ENCODE measurements at regions not wholly inside any gene's neighbourhood (a gene's known extent, or its start where the extent isn't known, plus 50 kb on each side); places are given as distances from the start of the nearest gene placed in this dataset.

- WGBS, 2 donors: 84 to 88% methylated on average over 7 of the region's 7 CpGs
- no peaks in the 10 kb centered on the region for H3K36me3 ChIP-seq
- DNase-seq (no peak), ATAC-seq (ENCODE audit: low FRiP score in 2 of 2) (no peak)
- no peaks in the 10 kb centered on the region for H3K4me1 ChIP-seq
- H3K9me3 ChIP-seq: no peaks in the 10 kb centered on the region
- TF ChIP-seq POLR2AphosphoS5 (IDR thresholded peaks at IDR 0.05) (no peak), POLR2A (IDR thresholded peaks at IDR 0.05) (no peak), EP300 (IDR thresholded peaks at IDR 0.05) (no peak), CTCF (IDR thresholded peaks at IDR 0.05) (no peak)
- no peaks in the 10 kb centered on the region for H3K27me3 ChIP-seq
- no peak overlapping the region for H3K4me3 ChIP-seq
- H3K27ac ChIP-seq: no peak overlapping the region
These were observed 348.1 kb upstream of the MAP3K7 start for GRCh38 chr6:90934966-90935365.

GRCh38 chr6:90934081-90934480 is 347.2 kb upstream of the MAP3K7 start:
- DNase-seq (no peak), ATAC-seq (ENCODE audit: low FRiP score in 2 of 2) (no peak)
- no peaks in the 10 kb centered on the region for H3K9me3 ChIP-seq
- 89 to 93% methylated on average over 5 of the region's 5 CpGs for WGBS, 2 donors
- H3K4me1 ChIP-seq: no peaks in the 10 kb centered on the region
- H3K4me3 ChIP-seq: no peak overlapping the region
- H3K36me3 ChIP-seq: no peaks in the 10 kb centered on the region
- no peaks in the 10 kb centered on the region for H3K27me3 ChIP-seq
- TF ChIP-seq POLR2AphosphoS5 (IDR thresholded peaks at IDR 0.05): no peak
- TF ChIP-seq POLR2A (IDR thresholded peaks at IDR 0.05): no peak
- no peak for TF ChIP-seq EP300 (IDR thresholded peaks at IDR 0.05)
- TF ChIP-seq CTCF (IDR thresholded peaks at IDR 0.05): no peak
- H3K27ac ChIP-seq: no peak overlapping the region

- Histone ChIP-seq H3K36me3 (no peaks in the 10 kb centered on the region), H3K27ac (no peak overlapping the region), H3K9me3 (no peaks in the 10 kb centered on the region), H3K4me3 (no peak overlapping the region), H3K27me3 (no peaks in the 10 kb centered on the region), H3K4me1 (no peaks in the 10 kb centered on the region)
- no peak for DNase-seq
- no peak for TF ChIP-seq CTCF (IDR thresholded peaks at IDR 0.05)
- TF ChIP-seq EP300 (IDR thresholded peaks at IDR 0.05): no peak
- TF ChIP-seq POLR2AphosphoS5 (IDR thresholded peaks at IDR 0.05): no peak
- no peak for TF ChIP-seq POLR2A (IDR thresholded peaks at IDR 0.05)
- ATAC-seq (ENCODE audit: low FRiP score in 2 of 2): no peak
- 93 to 100% methylated on average over 1 of the region's 1 CpG for WGBS, 2 donors
These were observed 345.5 kb upstream of the MAP3K7 start for GRCh38 chr6:90932351-90932750.

- no peaks in the 10 kb centered on the region for H3K9me3 ChIP-seq
- no peaks in the 10 kb centered on the region for H3K4me1 ChIP-seq
- H3K4me3 ChIP-seq: no peak overlapping the region
- no peaks in the 10 kb centered on the region for H3K36me3 ChIP-seq
- 76 to 77% methylated on average over 2 of the region's 2 CpGs for WGBS, 2 donors
- no peak for DNase-seq
- no peak for ATAC-seq (ENCODE audit: low FRiP score in 2 of 2)
- TF ChIP-seq POLR2A (IDR thresholded peaks at IDR 0.05): no peak
- TF ChIP-seq POLR2AphosphoS5 (IDR thresholded peaks at IDR 0.05): no peak
- no peak for TF ChIP-seq EP300 (IDR thresholded peaks at IDR 0.05)
- no peaks in the 10 kb centered on the region for H3K27me3 ChIP-seq
- H3K27ac ChIP-seq: no peak overlapping the region
These were observed 341.2 kb upstream of the MAP3K7 start for GRCh38 chr6:90928051-90928450.

GRCh38 chr6:90925726-90926125 is 338.9 kb upstream of the MAP3K7 start:
- no peaks in the 10 kb centered on the region for H3K9me3 ChIP-seq
- no peak overlapping the region for H3K4me3 ChIP-seq
- TF ChIP-seq POLR2A (IDR thresholded peaks at IDR 0.05) (no peak), CTCF (IDR thresholded peaks at IDR 0.05) (no peak), EP300 (IDR thresholded peaks at IDR 0.05) (no peak), POLR2AphosphoS5 (IDR thresholded peaks at IDR 0.05) (no peak)
- no peak overlapping the region for H3K27ac ChIP-seq
- DNase-seq: no peak
- WGBS, 2 donors: 73 to 76% methylated on average over 4 of the region's 4 CpGs
- no peak for ATAC-seq (ENCODE audit: low FRiP score in 2 of 2)
- H3K27me3 ChIP-seq: no peaks in the 10 kb centered on the region
- no peaks in the 10 kb centered on the region for H3K4me1 ChIP-seq
- H3K36me3 ChIP-seq: no peaks in the 10 kb centered on the region

Data from upper lobe of left lung (tissue), 6 donors.